ENCODE measurements at regions not wholly inside any gene's neighbourhood (a gene's known extent, or its start where the extent isn't known, plus 50 kb on each side); places are given as distances from the start of the nearest gene placed in this dataset.

GRCh38 chr11:127524618-127525017 lies 524.0 kb upstream of the KIRREL3 start:
- no peak overlapping the region for H3K4me3 ChIP-seq (ENCODE audit: low read depth, low read length, poor library complexity, severe bottlenecking)
- H3K36me3 ChIP-seq (ENCODE audit: insufficient read depth, low read length): no peaks in the 10 kb centered on the region
- intact Hi-C loops (cut with micrococcal nuclease; ENCODE audit: unreplicated experiment): no loop called here
- H3K4me2 ChIP-seq (ENCODE audit: low read length): no peak overlapping the region
- no peaks in the 10 kb centered on the region for H3K79me2 ChIP-seq (ENCODE audit: insufficient read depth, low read depth, low read length)
- no TSS peak for BruUV-seq (replicated peaks)
- no peak for DNase-seq (ENCODE audit: low spot score)
- H3K9me3 ChIP-seq (ENCODE audit: low read length): no peaks in the 10 kb centered on the region
- ChIA-PET CTCF (ENCODE audit: unreplicated experiment) (no interaction called here), POLR2A (no interaction called here)
- no peaks in the 10 kb centered on the region for H4K20me1 ChIP-seq (ENCODE audit: insufficient read depth, low read length)
- H2AFZ ChIP-seq (ENCODE audit: low read length): no peak overlapping the region
- H3K4me1 ChIP-seq (ENCODE audit: insufficient read depth, low read length, poor library complexity, severe bottlenecking): no peaks in the 10 kb centered on the region
- H3K9me2 ChIP-seq (ENCODE audit: insufficient read depth, low read length): no peaks in the 10 kb centered on the region
- TF ChIP-seq EZH2phosphoT487 (IDR thresholded peaks at IDR 0.05; ENCODE audit: borderline replicate concordance, low read depth, low read length) (no peak), CTCF (conservative IDR thresholded peaks at IDR 0.05; ENCODE audit: low read length) (no peak)
- H3K27ac ChIP-seq (ENCODE audit: low read depth, low read length, poor library complexity, severe bottlenecking): no peak overlapping the region

GRCh38 chr11:127521413-127521812 lies 520.8 kb upstream of the KIRREL3 start:
- H3K4me3 ChIP-seq (ENCODE audit: low read depth, low read length, poor library complexity, severe bottlenecking): no peak overlapping the region
- H4K20me1 ChIP-seq (ENCODE audit: insufficient read depth, low read length): no peaks in the 10 kb centered on the region
- BruUV-seq (replicated peaks): no TSS peak
- no peak overlapping the region for H3K27ac ChIP-seq (ENCODE audit: low read depth, low read length, poor library complexity, severe bottlenecking)
- TF ChIP-seq EZH2phosphoT487 (IDR thresholded peaks at IDR 0.05; ENCODE audit: borderline replicate concordance, low read depth, low read length) (no peak), CTCF (conservative IDR thresholded peaks at IDR 0.05; ENCODE audit: low read length) (no peak)
- no peaks in the 10 kb centered on the region for H3K79me2 ChIP-seq (ENCODE audit: insufficient read depth, low read depth, low read length)
- intact Hi-C loops (cut with micrococcal nuclease; ENCODE audit: unreplicated experiment): no loop called here
- ChIA-PET CTCF (ENCODE audit: unreplicated experiment) (no interaction called here), POLR2A (no interaction called here)
- DNase-seq (ENCODE audit: low spot score): no peak
- no peak overlapping the region for H2AFZ ChIP-seq (ENCODE audit: low read length)
- no peaks in the 10 kb centered on the region for H3K9me2 ChIP-seq (ENCODE audit: insufficient read depth, low read length)
- no peaks in the 10 kb centered on the region for H3K9me3 ChIP-seq (ENCODE audit: low read length)
- H3K4me1 ChIP-seq (ENCODE audit: insufficient read depth, low read length, poor library complexity, severe bottlenecking): no peaks in the 10 kb centered on the region
- H3K4me2 ChIP-seq (ENCODE audit: low read length): no peak overlapping the region
- H3K36me3 ChIP-seq (ENCODE audit: insufficient read depth, low read length): no peaks in the 10 kb centered on the region

- intact Hi-C loops (cut with micrococcal nuclease; ENCODE audit: unreplicated experiment): no loop called here
- POLR2A ChIA-PET: no interaction called here
- TF ChIP-seq CTCF (conservative IDR thresholded peaks at IDR 0.05; ENCODE audit: low read length) (no peak), EZH2phosphoT487 (IDR thresholded peaks at IDR 0.05; ENCODE audit: borderline replicate concordance, low read depth, low read length) (no peak)
- H3K79me2 ChIP-seq (ENCODE audit: insufficient read depth, low read depth, low read length): no peaks in the 10 kb centered on the region
- H3K9me3 ChIP-seq (ENCODE audit: low read length): no peaks in the 10 kb centered on the region
- no peak overlapping the region for H3K4me2 ChIP-seq (ENCODE audit: low read length)
- DNase-seq (ENCODE audit: low spot score): no peak
- no peak overlapping the region for H3K27ac ChIP-seq (ENCODE audit: low read depth, low read length, poor library complexity, severe bottlenecking)
- H3K9me2 ChIP-seq (ENCODE audit: insufficient read depth, low read length): no peaks in the 10 kb centered on the region
- CTCF ChIA-PET (ENCODE audit: unreplicated experiment): no interaction called here
- BruUV-seq (replicated peaks): no TSS peak
- H3K4me3 ChIP-seq (ENCODE audit: low read depth, low read length, poor library complexity, severe bottlenecking): no peak overlapping the region
- no peaks in the 10 kb centered on the region for H4K20me1 ChIP-seq (ENCODE audit: insufficient read depth, low read length)
- H3K36me3 ChIP-seq (ENCODE audit: insufficient read depth, low read length): no peaks in the 10 kb centered on the region
- no peaks in the 10 kb centered on the region for H3K4me1 ChIP-seq (ENCODE audit: insufficient read depth, low read length, poor library complexity, severe bottlenecking)
- no peak overlapping the region for H2AFZ ChIP-seq (ENCODE audit: low read length)
Measured at GRCh38 chr11:127507851-127508250, 507.3 kb upstream of the KIRREL3 start.
